Activated T-helper 1 cell treated with anti-CD3 and anti-CD28 coated beads, Interleukin-12 subunit alpha, Interleukin-12 subunit beta, Interleukin-2, Interleukin-4 antibody, amounts not matched to agents 30 ng/mL and 10 ng/mL and 1 ng/mL, durations not matched to agents 14 hours and 24 hours and 36 hours (primary cell): ENCODE measurements at regions not wholly inside any gene's neighbourhood (a gene's known extent, or its start where the extent isn't known, plus 50 kb on each side); places are given as distances from the start of the nearest gene placed in this dataset.

ENCODE experiments used
- DNase-seq: peaks from one replicate; pipeline ENCODE4 v3.0.0; 2021; ENCODE audit warnings: low spot score
- H3K27ac Mint-ChIP-seq: one replicate; pipeline ENCODE4 v1.8.0; 2021; ENCODE audit warnings: mild to moderate bottlenecking, mixed read lengths
- H3K27me3 Mint-ChIP-seq: one replicate; pipeline ENCODE4 v1.8.0; 2022; ENCODE audit warnings: mild to moderate bottlenecking, moderate library complexity, mixed read lengths; ENCODE audit not compliant: insufficient read depth
- H3K36me3 Mint-ChIP-seq: one replicate; pipeline ENCODE4 v1.8.0; 2021; ENCODE audit warnings: low read depth, mixed read lengths
- H3K4me1 Mint-ChIP-seq: one replicate; pipeline ENCODE4 v1.8.0; 2021; ENCODE audit warnings: low read depth, mixed read lengths
- H3K4me3 Mint-ChIP-seq: one replicate; pipeline ENCODE4 v1.8.0; 2021; ENCODE audit warnings: mild to moderate bottlenecking, moderate library complexity, mixed read lengths
- H3K9me3 Mint-ChIP-seq: one replicate; pipeline ENCODE4 v1.8.0; 2021; ENCODE audit warnings: mixed read lengths
- intact Hi-C: fragments of 100-400 bp; cut with micrococcal nuclease; formaldehyde crosslinking; loops from one replicate; pipeline ENCODE4 v1.15.1; 2024

DNA sequence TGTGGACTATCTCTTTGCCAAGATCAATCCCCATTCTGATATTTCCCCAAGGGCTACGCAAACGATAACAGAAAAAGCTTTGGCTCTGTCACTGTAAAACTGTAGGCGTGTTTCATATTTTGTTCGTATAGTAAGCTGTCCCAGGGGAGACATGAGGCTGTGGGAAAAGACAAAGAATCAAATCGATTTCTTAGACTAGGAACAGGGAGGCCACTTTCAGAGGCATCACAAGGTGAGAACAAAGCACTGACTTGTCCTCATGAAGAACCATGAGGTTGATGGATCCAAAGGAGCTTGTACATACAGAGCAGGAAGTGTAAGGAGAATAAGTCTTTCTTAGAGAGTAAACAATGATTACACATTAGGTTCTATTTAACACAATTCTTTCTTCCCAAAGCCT, 255.7 kb downstream of the HNMT start:
- Mint-ChIP-seq H3K27me3 (peaks cover 2% of the 10 kb centered on the region), H3K27ac (no peak overlapping the region), H3K9me3 (no peaks in the 10 kb centered on the region), H3K4me1 (no peaks in the 10 kb centered on the region), H3K4me3 (no peak overlapping the region), H3K36me3 (no peaks in the 10 kb centered on the region)
- DNase-seq, result no peak
- intact Hi-C loops, result no loop called here

DNA sequence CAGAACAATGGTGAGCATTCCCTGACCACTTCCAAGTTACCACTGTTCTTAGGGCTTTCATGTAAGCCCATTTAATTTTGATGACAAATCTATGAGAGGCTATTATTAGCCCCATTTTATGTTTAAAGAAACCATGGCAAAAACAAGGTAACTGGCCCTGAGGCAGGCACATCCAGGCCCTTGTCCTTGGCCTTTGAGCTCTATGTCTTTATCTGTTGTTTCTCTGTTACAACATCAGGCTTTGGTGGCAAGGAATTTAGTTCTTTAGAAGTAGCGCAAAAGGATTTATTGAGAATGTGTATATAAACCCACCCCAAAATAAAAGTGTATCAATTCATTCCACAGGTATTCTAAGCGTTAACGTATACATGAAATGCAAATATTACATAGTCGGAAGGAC, 257.1 kb downstream of the HNMT start:
- no peak for DNase-seq
- Mint-ChIP-seq H3K9me3 (no peaks in the 10 kb centered on the region), H3K4me3 (no peak overlapping the region), H3K36me3 (no peaks in the 10 kb centered on the region), H3K27ac (no peak overlapping the region), H3K4me1 (no peaks in the 10 kb centered on the region), H3K27me3 (peaks cover 2% of the 10 kb centered on the region)
- intact Hi-C loops, result no loop called here

DNA sequence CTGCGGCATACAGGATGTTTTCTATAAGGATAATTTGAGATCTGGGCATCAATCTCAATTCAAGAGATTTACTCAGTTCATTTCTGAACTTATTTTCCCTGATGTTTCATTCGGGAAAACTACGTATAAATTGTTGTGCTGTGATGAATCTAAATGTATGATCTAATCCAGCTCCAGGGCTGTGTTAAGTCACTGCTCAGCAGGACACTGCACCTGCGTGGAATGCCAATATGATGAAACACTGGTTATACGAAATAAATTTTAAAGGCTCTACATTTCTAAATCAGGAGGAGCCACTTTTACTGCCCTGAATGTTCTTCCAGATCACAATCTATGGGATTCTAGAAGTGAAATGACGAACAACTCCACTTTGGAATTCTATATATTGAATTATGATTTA, 259.0 kb downstream of the HNMT start:
- Mint-ChIP-seq H3K27ac (no peak overlapping the region), H3K27me3 (peaks cover 2% of the 10 kb centered on the region), H3K36me3 (no peaks in the 10 kb centered on the region), H3K9me3 (no peaks in the 10 kb centered on the region), H3K4me3 (no peak overlapping the region), H3K4me1 (no peaks in the 10 kb centered on the region)
- DNase-seq, result no peak
- intact Hi-C loops, result no loop called here

DNA sequence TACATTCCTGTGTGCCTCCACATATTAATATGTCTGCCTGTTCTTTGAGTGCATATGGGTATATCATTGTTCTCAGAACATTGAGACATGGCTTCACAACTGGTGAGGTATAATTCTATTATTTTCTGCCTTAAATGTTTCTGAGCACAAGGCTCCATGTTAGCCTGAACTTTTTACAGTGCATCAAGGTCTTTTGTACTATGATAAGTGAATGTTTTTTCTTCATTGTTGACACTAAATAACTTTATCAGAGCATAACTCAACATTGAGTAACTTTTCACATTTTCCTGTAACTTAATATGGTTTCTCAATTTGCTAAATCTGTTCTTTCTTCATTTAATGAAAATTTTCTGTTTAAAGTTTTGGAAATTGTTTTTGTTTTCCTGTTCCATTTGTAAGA, 262.9 kb downstream of the HNMT start:
- Mint-ChIP-seq H3K36me3 (no peaks in the 10 kb centered on the region), H3K4me3 (no peak overlapping the region), H3K27ac (no peak overlapping the region), H3K9me3 (no peaks in the 10 kb centered on the region), H3K27me3 (peaks cover 2% of the 10 kb centered on the region), H3K4me1 (no peaks in the 10 kb centered on the region)
- no peak for DNase-seq
- intact Hi-C loops, result no loop called here

DNA sequence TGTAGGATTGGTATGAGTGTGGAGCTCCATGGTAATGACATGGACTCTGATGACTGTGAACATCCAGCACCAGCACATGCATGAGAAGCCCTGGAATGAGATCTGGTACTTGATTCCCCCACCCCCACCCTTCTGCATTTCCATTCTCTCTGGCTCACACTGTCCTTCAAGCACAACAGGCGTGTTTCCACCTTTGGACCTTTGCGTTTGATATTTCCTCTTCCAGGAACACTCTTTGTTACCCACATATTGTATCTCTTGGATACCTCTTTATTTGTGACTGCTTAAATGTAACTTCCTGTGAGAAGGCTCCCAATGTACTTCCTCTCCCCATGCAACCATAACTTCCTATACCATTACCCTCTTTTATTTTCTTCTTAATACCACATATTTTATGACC, 263.8 kb downstream of the HNMT start:
- no peaks in the 10 kb centered on the region for H3K4me1 Mint-ChIP-seq
- H3K27me3 Mint-ChIP-seq, result peaks cover 2% of the 10 kb centered on the region
- no peak for DNase-seq
- H3K9me3 Mint-ChIP-seq, result no peaks in the 10 kb centered on the region
- intact Hi-C loops, result no loop called here
- no peak overlapping the region for H3K27ac Mint-ChIP-seq
- no peak overlapping the region for H3K4me3 Mint-ChIP-seq
- no peaks in the 10 kb centered on the region for H3K36me3 Mint-ChIP-seq

DNA sequence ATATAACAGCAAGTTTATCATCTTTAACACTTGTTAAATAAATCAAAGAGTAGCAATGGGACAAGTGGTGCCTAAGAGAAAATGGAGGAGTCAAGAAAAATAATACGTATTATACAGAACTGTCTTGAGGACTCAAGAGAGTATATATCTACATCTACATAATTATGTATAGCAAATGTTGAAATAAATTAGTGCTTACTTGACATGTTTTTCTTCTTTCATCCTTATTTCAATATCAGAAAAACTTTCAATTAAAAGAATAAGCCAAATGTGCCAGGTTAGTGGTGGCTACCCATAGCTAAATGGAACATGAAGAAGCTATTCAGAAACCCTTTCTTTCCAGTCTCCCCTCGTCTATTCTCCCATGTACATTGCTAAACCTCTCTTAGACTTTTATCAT, 267.3 kb upstream of the SPOPL start:
- intact Hi-C loops, result no loop called here
- H3K4me1 Mint-ChIP-seq, result no peaks in the 10 kb centered on the region
- H3K27ac Mint-ChIP-seq, result no peak overlapping the region
- H3K4me3 Mint-ChIP-seq, result no peak overlapping the region
- no peaks in the 10 kb centered on the region for H3K36me3 Mint-ChIP-seq
- H3K9me3 Mint-ChIP-seq, result no peaks in the 10 kb centered on the region
- no peaks in the 10 kb centered on the region for H3K27me3 Mint-ChIP-seq
- no peak for DNase-seq

DNA sequence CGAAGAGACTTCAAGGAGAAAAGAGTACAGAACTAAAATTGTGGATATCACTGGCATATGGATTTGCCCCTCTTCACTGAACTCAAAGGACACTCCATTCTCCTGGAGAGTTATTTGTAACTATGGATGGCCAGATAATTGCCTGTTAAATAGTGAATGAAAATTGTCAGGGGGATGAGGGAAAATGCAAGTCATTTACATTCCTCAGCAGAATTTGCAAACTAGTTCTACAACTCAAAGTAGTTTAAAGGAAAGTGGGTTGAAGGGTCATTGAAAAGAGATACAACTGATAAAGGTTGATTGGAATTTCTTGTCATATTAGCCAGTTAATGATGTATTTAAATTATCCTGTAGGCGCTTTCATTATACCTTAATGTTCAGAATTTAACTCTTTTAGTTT, 266.5 kb upstream of the SPOPL start:
- no peaks in the 10 kb centered on the region for H3K27me3 Mint-ChIP-seq
- intact Hi-C loops, result no loop called here

DNA sequence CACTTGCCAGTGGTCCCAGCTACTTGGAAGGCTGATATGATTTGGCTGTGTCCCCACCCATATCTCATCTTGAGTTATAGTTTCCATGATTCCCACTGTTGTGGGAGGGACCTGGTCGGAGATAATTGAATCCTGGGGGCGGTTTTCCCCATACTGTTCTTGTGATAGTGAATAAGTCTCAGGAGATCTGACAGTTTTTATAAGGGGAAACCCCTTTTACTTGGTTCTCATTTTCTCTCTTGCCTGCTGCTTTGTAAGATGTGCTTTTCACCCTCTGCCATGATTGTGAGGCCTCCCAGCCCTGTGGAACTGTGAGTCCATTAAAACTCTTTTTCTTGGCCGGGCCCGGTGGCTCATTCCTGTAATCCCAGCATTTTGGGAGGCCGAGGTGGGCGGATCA, 265.4 kb upstream of the SPOPL start:
- intact Hi-C loops, result no loop called here
- Mint-ChIP-seq H3K27ac (no peak overlapping the region), H3K9me3 (no peaks in the 10 kb centered on the region), H3K27me3 (no peaks in the 10 kb centered on the region), H3K4me3 (no peak overlapping the region), H3K4me1 (no peaks in the 10 kb centered on the region), H3K36me3 (no peaks in the 10 kb centered on the region)
- DNase-seq, result no peak

More for the DNA sequence above, 266.5 kb upstream of the SPOPL start:
- DNase-seq, result no peak
- Mint-ChIP-seq H3K27ac (no peak overlapping the region), H3K4me1 (no peaks in the 10 kb centered on the region), H3K36me3 (no peaks in the 10 kb centered on the region), H3K9me3 (no peaks in the 10 kb centered on the region), H3K4me3 (no peak overlapping the region)

DNA sequence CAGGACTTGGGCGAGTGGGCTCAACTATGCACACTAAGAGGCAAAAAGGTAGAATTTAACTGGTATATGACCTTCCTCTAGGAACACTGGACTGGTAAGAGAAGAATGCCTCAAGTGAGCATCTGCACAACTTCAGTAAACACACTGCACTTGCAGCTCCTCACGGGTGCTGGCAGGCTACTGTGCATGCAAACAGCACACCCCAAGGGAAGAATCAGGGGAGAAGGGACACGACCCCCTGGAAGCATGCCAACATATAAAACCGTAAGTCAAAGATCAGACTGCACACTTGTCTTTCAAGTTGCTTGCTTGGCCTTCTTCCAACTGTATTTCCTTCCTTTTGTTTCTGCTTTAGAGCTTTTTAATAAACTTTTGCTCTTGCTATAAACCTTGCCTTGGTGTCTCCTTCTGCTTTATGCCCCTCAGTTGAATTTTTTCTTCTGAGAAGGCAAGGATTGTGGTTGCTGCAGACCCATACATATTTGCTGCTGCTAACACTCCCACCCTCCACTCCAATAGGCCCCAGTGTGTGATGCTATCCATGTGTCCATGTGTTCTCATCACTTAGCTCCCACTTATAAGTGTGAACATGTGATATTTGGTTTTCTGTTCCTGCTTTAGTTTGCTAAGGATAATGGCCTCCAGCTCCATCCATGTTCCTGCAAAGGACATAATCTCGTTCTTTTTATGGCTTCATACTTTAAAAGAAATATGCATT, 263.7 kb upstream of the SPOPL start:
- no peak for DNase-seq
- Mint-ChIP-seq H3K4me1 (no peaks in the 10 kb centered on the region), H3K36me3 (no peaks in the 10 kb centered on the region), H3K27ac (no peak overlapping the region), H3K9me3 (no peaks in the 10 kb centered on the region), H3K27me3 (no peaks in the 10 kb centered on the region), H3K4me3 (no peak overlapping the region)
- intact Hi-C loops, result no loop called here

DNA sequence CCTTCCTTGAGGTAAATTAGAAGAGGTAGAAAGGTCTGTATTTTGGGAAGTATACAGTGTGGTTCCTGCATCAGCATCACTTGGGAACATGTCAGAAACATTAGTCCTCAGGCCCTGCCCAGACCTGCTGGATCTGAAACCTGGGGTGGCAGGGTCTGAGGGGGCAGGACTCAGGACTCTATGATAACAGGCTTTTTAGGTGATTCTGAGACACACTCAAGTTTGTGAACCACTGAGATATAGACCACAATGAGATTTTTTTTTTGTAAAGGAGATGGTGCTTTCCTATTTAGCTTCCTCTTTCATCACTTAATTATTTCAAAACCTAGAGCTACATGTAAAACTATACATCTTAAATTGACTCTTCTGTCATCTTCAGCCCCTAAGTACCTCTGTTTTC, 262.7 kb upstream of the SPOPL start:
- no peaks in the 10 kb centered on the region for H3K36me3 Mint-ChIP-seq

DNA sequence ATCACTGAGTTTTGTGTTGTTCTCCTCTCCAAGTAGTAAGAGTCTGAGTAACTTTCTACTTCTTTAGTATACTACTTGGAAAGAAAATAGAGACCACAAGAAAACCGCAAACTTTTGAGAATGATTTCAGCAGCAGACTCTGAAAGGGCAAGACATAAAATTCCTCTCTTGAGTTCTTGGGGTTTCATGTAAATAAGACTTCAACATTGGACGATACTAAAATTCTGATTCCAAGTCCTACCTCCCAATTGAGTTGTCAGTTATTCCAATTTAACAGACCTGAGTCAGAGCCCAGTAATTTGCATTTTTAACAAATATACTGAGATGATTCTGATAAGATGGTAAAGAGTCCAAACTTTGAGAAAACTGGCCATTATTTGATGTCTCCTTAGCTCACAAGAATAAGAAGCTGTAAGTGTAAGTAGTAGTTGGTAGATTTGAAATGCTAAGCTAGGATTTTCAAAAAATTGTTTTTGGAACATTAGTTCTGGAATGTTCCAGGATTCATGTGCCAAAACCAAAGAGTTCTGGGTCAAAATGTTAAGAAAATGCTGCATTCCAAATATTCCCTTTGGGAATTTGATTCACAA, 261.6 kb upstream of the SPOPL start:
- no peaks in the 10 kb centered on the region for H3K27me3 Mint-ChIP-seq
- intact Hi-C loops, result no loop called here
- no peak overlapping the region for H3K27ac Mint-ChIP-seq
- H3K4me3 Mint-ChIP-seq, result no peak overlapping the region
- H3K4me1 Mint-ChIP-seq, result no peaks in the 10 kb centered on the region
- no peaks in the 10 kb centered on the region for H3K9me3 Mint-ChIP-seq
- H3K36me3 Mint-ChIP-seq, result no peaks in the 10 kb centered on the region
- no peak for DNase-seq

More for the DNA sequence above, 262.7 kb upstream of the SPOPL start:
- no peaks in the 10 kb centered on the region for H3K27me3 Mint-ChIP-seq
- no peak overlapping the region for H3K27ac Mint-ChIP-seq
- H3K9me3 Mint-ChIP-seq, result no peaks in the 10 kb centered on the region
- H3K4me3 Mint-ChIP-seq, result no peak overlapping the region
- intact Hi-C loops, result no loop called here
- DNase-seq, result no peak
- no peaks in the 10 kb centered on the region for H3K4me1 Mint-ChIP-seq

DNA sequence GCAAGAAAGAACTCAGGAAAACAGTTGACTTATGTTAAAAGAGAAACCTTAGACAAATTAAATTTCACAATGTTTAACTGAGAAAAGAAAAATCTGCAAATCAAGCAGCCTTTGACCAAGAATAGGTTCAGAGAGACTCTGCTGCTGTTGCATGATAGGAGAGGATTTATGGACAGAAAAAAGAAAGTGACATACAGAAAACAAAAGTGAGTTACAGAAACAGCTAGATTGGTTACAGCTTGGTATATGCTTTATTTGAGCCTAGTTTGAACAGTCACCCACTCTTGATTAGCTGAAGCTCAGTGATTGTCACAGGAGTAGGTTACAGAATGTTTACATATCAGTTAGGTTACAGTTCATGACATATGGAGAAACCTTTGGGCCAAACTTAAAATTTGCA, 258.2 kb upstream of the SPOPL start:
- no peaks in the 10 kb centered on the region for H3K4me1 Mint-ChIP-seq
- H3K36me3 Mint-ChIP-seq, result no peaks in the 10 kb centered on the region
- DNase-seq, result no peak
- no peak overlapping the region for H3K4me3 Mint-ChIP-seq
- intact Hi-C loops, result no loop called here
- no peaks in the 10 kb centered on the region for H3K9me3 Mint-ChIP-seq
- no peaks in the 10 kb centered on the region for H3K27me3 Mint-ChIP-seq
- no peak overlapping the region for H3K27ac Mint-ChIP-seq

DNA sequence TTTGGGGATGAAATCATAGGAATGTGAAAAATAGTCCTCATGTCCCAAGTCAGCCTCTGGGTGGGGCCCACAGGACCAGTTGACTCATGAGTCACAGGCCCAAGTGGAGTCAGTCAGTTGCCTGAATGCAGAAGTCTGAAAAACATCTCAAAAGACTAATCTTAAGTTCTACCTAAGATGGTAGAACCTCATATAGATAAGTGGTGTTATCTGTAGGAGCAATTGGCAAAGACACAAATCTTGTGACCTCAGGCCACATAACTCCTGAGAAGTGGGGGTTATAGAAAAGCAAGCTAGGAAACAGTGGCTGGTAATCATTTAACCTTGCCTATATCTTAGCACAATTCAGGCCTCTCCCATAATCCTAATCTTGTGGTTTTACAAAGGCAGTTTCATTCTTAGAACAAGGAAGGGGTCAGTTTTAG, 257.1 kb upstream of the SPOPL start:
- H3K36me3 Mint-ChIP-seq, result no peaks in the 10 kb centered on the region
- no peaks in the 10 kb centered on the region for H3K4me1 Mint-ChIP-seq
- no peak overlapping the region for H3K4me3 Mint-ChIP-seq
- no peaks in the 10 kb centered on the region for H3K27me3 Mint-ChIP-seq
- no peak overlapping the region for H3K27ac Mint-ChIP-seq
- no peak for DNase-seq
- intact Hi-C loops, result no loop called here
- no peaks in the 10 kb centered on the region for H3K9me3 Mint-ChIP-seq

DNA sequence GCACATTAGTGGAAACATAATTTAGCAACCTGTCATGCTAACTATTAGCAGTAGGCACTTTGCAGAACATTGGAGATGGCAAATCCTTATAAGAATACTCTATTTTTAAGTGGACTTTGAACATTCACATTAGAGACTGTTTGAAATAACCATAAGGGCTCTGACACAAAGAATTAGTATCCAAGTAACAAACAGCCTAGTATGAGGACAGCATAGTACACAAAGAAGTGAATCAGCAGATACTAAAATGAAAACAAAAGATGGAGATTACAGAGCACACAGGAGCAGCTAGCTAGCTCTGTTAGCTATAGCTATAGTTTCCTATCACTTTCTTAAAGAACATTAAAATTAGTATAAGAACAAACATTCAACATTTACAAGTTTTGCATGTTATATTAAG, 256.3 kb upstream of the SPOPL start:
- DNase-seq, result no peak
- Mint-ChIP-seq H3K9me3 (no peaks in the 10 kb centered on the region), H3K27me3 (no peaks in the 10 kb centered on the region), H3K27ac (no peak overlapping the region), H3K36me3 (no peaks in the 10 kb centered on the region), H3K4me1 (no peaks in the 10 kb centered on the region), H3K4me3 (no peak overlapping the region)
- intact Hi-C loops, result no loop called here
